ENCODE measurements at regions not wholly inside any gene's neighbourhood (a gene's known extent, or its start where the extent isn't known, plus 50 kb on each side); places are given as distances from the start of the nearest gene placed in this dataset.

GRCh38 chr10:52678611-52679010, 94.0 kb downstream of the MBL2 start:
- TF ChIP-seq CTCF (IDR thresholded peaks at IDR 0.05; ENCODE audit: borderline replicate concordance, extremely low read depth, low read length, poor library complexity, severe bottlenecking) (no peak), EZH2 (IDR thresholded peaks at IDR 0.05; ENCODE audit: borderline replicate concordance, low read depth, low read length, severe bottlenecking) (no peak)

Measured in DND-41 (cell line).